Ovary (tissue), 3 donors: ENCODE measurements at regions not wholly inside any gene's neighbourhood (a gene's known extent, or its start where the extent isn't known, plus 50 kb on each side); places are given as distances from the start of the nearest gene placed in this dataset.

Experiments
- POLR2A ChIP-seq: fragments of 450-650 bp; IDR thresholded peaks from one replicate; pipeline ENCODE4 v1.6.1; 2017; ENCODE audit warnings: antibody characterized with exemption, mild to moderate bottlenecking, moderate library complexity
- TF ChIP-seq, protein P1 (sequence below), 3 donors: fragments of 450-650 bp in 2 of 3; fragments of 200-600 bp in 1 of 3; IDR thresholded peaks; one replicate each; pipeline versions ENCODE4 v1.5.1 to v1.8.0; 2016 to 2022; ENCODE audit warnings: antibody characterized with exemption in 3 of 3, mild to moderate bottlenecking in 1 of 3
- donor health status: DM: no; HTN: no; CAD: no.

DNA sequence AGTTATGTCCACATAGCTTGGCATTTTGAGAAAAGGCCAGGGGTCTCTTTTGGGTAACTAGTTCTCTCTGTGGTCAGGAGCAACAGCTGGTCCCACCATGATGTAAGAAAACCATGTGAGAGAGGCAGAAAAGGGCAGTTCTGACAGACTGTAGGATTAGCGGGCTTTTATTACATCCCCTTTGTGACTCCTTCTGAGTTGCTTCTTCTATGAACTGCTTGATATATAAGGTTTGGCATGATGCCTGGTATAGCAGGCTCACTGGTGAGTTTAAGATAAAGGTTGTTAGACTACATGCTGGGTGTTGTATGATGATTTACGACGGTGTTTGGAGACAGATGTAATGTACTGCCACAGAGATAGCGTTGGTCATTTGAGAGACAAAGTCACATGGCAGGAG lies 2308.1 kb upstream of the AGA start:
- TF ChIP-seq, protein P1, sequence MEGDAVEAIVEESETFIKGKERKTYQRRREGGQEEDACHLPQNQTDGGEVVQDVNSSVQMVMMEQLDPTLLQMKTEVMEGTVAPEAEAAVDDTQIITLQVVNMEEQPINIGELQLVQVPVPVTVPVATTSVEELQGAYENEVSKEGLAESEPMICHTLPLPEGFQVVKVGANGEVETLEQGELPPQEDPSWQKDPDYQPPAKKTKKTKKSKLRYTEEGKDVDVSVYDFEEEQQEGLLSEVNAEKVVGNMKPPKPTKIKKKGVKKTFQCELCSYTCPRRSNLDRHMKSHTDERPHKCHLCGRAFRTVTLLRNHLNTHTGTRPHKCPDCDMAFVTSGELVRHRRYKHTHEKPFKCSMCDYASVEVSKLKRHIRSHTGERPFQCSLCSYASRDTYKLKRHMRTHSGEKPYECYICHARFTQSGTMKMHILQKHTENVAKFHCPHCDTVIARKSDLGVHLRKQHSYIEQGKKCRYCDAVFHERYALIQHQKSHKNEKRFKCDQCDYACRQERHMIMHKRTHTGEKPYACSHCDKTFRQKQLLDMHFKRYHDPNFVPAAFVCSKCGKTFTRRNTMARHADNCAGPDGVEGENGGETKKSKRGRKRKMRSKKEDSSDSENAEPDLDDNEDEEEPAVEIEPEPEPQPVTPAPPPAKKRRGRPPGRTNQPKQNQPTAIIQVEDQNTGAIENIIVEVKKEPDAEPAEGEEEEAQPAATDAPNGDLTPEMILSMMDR (IDR thresholded peaks at IDR 0.05) = no peak
- no peak for TF ChIP-seq POLR2A
